Right renal cortex interstitium (tissue), 3 donors: ENCODE measurements at regions not wholly inside any gene's neighbourhood (a gene's known extent, or its start where the extent isn't known, plus 50 kb on each side); places are given as distances from the start of the nearest gene placed in this dataset.
"Not testable (repeated sequence)": the region's sequence is repeated elsewhere in the genome, so short reads cannot be mapped to it uniquely, and the experiment has no call there.

Experiments used
- DNase-seq, 3 donors: peaks; one replicate each; pipeline ENCODE4 v3.0.0-alpha.2; 2013; ENCODE audit warnings: low read depth in 3 of 3, low spot score in 2 of 3

GRCh38 chr2:129821445-129821844 lies 158.0 kb upstream of the RAB6C start:
- DNase-seq, result no peak

DNA sequence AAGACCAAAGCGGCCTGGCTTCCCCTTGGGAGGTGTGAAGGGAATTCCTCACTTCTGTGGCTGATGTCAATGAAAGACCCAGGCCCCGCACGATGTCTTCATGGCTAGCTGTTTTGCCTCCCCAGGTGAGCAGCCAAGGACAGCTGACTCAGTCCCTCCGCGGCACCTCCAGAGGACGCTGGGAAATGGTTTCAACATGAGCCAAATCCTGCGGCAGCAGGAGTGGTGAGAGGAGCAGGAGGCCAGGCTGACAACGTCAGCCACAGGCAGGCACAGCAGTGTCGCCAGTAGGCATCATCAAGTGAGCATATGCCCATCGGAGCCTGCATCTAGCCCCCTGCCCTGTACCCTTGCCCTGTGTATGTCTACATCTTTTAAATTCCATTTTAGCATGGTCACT lies 156.4 kb upstream of the RAB6C start:
- DNase-seq, result no peak

GRCh38 chr2:129827311-129828090 lies 152.0 kb upstream of the RAB6C start:
- no peak for DNase-seq

DNA sequence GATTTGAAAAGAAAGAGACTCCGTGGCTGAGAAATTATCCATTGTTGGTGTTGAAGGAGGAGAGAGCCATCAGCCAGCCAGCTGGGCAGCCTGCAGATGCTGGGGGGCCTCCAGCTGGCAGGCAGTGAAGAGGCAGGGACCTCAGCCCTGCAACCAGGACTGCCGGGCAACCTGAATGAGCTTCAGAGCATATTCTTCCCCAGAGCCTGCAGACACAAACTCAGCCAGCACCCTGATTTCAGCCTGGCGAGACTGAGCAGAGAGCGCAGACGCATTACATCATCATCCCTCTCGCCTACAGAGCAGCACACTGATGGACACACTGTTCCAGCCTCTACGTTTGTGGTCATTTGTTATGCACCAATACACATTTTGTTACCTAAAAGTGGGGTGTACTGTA lies 150.7 kb upstream of the RAB6C start:
- DNase-seq, result no peak

GRCh38 chr2:129829588-129829987 lies 149.9 kb upstream of the RAB6C start:
- DNase-seq, result no peak

- no peak for DNase-seq
Measured at GRCh38 chr2:129831018-129831417, 148.4 kb upstream of the RAB6C start.

- not testable (repeated sequence) for DNase-seq
Measured at GRCh38 chr2:129833465-129833864, 146.0 kb upstream of the RAB6C start.

DNA sequence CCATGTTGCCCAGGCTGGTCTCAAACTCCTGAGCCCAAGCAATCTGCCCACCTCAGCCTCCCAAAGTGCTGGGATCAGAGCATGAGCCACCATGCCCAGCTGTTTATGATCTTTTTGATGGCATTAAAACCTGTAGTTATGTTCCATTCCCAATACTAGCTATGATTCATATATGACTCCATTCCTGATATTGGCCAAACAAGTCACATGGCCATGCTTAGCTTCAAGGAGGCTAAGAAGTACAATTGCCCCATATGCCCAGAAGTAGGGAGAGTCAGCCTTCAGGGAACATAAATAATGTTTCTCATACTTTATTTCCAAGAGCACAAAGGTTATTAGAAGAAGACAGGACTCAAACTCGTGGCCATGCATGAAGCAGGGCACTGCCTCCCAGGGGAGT lies 132.4 kb upstream of the RAB6C start:
- DNase-seq, result no peak

DNA sequence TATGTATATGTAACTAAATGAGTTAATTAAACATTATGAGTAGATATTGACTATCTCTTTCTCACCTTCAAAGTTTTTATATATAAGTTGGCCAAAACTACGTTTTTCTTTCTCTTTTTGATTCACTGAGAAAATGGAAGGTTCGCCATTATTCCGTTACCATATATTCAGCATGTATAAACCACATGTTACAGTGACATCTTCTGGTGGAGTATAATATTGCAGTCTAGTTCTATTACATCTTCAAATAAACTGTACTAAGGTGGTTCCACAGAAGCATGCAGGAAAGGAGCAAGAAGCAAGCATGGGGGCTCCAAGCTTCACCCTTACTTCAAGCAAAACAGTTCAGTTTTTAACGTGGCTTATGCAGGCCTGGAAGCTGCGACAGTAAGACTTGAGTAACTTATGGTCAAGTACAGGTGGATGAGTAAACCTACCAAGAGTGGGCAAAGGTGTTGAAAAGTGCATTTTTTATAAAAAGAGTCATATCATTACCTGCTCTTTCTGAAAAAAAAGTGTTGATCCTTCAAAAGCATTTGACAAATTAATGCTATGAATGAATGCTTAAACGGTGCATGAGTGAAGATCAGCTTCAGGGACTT lies 129.8 kb upstream of the RAB6C start:
- peak; percentile 65 to 76 (median 70) for DNase-seq

GRCh38 chr2:129857200-129857599 lies 122.3 kb upstream of the RAB6C start:
- no peak for DNase-seq

- DNase-seq, result no peak
Measured at GRCh38 chr2:129859175-129859574, 120.3 kb upstream of the RAB6C start.

DNA sequence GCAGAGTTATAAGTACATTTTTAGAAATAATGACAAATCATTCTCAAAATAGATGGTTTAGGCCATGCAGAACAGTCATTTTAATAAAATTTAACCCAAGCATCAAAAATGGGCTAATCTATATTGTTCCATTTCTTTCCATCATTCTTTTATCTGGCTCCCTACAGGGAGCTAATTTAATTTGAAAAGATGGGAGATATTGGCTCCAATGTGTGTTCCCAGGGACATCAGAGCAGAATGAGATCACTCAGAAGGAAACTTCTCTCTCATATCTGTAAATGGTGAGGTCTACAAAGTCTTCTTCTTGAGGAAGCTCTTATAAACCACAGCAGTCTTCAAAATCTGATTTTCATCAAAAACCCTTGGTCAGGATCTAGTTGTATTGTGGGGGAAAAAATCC lies 119.4 kb upstream of the RAB6C start:
- DNase-seq, result no peak

DNA sequence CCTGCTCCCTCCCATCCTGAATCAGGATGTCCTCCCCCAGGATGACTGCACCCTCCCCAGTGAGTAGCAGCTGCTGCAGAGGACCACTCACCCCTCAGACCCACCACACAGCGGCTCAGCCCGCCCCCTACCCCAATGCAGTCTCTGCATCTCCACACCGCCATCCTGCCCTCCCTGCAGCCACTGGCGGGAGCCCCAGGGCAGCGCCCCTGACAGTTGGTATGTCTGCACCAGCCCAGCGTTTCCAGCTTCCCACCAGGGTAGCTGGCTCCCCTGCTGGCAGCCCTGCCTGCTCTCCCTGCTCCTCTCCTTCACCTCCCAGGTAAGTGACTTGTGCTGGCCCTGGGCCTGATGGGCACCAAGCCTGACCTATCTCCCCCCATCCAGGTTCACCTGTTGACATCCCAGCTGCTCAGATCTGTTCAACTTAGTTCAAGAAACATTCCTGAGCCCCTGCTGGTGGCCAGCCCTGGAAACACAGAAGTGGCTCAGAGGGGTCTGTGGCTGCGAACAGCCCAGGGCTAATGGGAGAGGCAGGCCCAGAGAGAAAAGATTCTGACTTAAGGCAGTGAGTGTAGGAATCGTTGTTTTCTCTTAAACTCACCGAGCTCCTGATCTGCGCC lies 117.7 kb upstream of the RAB6C start:
- no peak for DNase-seq

DNA sequence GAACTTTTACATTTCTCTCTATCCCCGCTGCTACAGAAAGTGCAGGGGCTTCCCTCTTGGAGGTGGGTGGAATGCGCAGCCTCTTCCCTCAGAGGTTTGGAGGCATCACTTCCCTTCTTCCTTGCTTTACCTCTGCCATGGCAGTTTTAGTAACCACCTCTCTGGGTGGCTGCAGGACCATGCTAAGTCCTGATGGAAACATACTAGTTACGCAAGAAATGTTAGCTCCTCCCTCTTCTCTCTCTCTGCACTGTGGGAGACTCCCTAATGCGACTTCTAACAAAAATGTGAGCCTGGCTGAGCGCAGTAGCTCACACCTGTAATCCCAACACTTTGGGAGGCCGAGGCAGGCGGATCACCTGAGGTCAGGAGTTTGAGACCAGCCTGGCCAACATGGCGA lies 116.8 kb upstream of the RAB6C start:
- DNase-seq, result no peak

- no peak for DNase-seq
Measured at GRCh38 chr2:129863350-129863749, 116.1 kb upstream of the RAB6C start.

- DNase-seq, result no peak
Measured at GRCh38 chr2:129864719-129865118, 114.7 kb upstream of the RAB6C start.

GRCh38 chr2:129865976-129866375 lies 113.5 kb upstream of the RAB6C start:
- DNase-seq, result no peak

- no peak for DNase-seq
Measured at GRCh38 chr2:129866391-129866790, 113.1 kb upstream of the RAB6C start.

- no peak for DNase-seq
Measured at GRCh38 chr2:129868151-129868550, 111.3 kb upstream of the RAB6C start.

- no peak for DNase-seq
Measured at GRCh38 chr2:129870685-129871241, 108.7 kb upstream of the RAB6C start.

DNA sequence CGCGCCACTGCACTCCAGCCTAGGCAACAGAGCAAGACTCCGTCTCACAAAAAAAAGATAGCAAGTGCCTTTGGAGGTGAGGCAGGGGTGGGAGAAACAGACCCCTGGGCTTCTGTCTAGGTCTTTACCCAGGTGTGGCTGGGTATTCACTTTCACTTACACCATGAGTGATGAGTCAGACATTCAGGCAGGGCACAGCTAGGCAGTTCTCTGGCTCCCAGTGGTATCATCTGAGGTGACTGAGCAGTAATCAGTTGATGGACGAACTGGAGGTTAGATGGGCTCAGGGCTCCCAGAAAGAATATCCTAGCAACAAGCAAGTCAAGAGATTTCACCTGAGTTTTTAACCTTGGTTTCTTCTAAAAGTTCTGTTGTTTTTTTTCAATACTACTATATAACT lies 107.0 kb upstream of the RAB6C start:
- no peak for DNase-seq

DNA sequence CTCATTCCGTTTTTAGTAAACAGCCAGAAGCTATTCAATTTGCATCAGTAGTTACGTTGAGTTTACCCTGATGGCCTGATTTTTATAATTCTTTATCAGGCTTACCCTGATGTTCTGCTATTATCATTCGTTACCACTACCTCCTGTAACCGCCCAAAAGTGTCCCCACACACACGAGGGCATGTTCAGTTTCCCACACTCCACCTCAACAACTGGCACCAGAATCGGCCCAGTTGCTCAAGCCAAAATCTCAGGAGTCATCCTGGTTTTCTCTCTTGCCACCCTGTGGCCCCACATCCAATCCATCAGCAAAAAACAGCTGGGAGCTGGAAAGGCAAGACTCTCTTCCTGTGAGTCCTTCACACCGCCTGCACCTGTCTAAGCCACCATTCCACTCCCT lies 102.9 kb upstream of the RAB6C start:
- peak in 1 of 3 donors; percentile 6 for DNase-seq
